GM18498 (cell line): ENCODE measurements at regions not wholly inside any gene's neighbourhood (a gene's known extent, or its start where the extent isn't known, plus 50 kb on each side); places are given as distances from the start of the nearest gene placed in this dataset.
"Not testable (repeated sequence)": the region's sequence is repeated elsewhere in the genome, so short reads cannot be mapped to it uniquely, and the experiment has no call there.

Experiments
- ATAC-seq: cut with Tn5 transposase; IDR thresholded peaks from one replicate; pipeline ENCODE4 v1.9.1; 2021; ENCODE audit warnings: mild to moderate bottlenecking, moderate library complexity; ENCODE audit not compliant: unreplicated experiment

DNA sequence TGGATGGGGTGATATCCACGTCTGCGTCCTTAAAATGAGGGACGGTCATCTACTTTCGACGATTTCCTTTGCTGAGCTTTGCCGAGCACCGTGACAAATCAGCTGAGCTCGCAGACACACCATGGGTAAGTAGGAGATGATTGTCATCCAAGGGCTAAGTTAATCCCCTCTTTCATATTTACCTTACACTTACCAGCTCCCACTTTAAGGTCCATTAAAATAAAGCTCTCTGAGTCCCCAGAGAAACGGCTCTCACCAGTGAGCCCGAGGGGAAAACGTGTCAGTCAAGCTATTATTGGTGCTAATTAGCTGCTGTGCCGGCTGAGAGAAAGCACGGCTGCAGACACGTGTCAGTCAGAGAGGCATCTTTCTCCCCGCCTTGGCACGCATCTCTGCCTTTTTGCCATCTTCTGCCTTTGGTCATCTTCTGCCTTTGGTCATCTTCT is 72.2 kb downstream of the CRLF2 start:
- ATAC-seq = no peak

DNA sequence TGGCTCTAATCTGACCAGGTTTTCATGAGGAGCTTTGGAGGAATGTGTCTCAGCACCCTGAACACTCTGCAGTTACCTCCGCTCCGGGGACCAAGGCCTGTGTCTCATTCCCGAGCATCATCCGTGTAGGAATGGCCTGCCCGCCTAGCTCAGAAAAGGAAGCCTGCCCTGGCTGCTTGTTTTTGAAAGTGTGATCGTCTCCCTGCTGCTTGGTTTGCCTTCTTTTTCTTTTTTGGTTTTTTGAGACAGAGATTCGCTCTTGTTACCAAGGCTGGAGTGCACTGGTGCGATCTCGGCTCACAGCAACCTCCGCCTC is 73.3 kb downstream of the CRLF2 start:
- ATAC-seq = no peak

DNA sequence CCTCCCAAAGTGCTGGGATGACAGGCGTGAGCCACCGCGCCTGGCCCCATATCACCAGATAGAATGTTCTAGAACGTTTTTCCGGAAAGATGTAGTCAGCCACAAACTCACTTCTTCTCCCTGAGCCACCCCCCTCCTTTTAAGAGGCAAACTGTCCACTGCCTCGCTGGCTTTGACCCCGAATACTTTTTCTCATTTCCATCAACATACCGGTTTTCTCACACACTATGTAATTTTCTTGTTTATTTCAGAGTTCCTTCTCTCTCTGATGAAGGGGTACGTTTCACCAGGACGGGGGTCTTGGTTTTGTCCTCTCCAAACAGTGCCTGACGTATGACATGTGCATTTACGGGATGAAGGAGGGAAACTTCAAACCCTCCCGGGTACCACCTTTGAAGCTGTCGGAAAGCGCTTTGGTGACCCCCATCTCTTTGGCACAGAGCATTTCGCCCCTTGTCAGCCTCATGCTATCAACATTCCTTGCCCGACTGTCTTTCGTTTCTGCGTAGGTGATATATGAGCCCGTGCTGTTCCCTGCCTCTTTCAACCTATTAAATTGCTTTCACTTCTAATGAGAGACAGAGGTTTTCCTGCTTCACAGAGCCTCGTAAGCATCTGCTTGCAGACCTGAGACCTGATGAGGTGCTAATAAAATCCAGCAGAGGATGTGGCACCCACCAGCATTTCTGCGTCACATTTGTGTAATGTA is 73.8 kb downstream of the CRLF2 start:
- ATAC-seq = no peak

DNA sequence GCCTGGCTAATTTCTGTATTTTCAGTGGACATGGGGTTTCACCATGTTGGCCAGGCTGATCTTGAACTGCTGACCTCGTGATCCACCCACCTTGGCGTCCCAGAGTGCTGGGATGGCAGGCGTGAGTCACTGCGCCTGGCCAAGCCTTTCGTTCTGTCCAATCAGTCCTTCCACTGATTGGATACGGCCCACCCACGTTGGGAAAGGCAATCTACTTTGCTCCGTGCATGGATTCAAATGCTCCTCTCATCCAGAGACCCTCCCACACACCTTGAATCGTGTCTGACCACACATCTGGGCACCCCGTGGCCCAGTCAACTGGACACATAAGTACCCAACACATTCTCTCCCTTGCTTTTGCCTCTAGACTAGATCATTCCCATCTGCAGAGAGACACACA is 74.9 kb downstream of the CRLF2 start:
- ATAC-seq = no peak

DNA sequence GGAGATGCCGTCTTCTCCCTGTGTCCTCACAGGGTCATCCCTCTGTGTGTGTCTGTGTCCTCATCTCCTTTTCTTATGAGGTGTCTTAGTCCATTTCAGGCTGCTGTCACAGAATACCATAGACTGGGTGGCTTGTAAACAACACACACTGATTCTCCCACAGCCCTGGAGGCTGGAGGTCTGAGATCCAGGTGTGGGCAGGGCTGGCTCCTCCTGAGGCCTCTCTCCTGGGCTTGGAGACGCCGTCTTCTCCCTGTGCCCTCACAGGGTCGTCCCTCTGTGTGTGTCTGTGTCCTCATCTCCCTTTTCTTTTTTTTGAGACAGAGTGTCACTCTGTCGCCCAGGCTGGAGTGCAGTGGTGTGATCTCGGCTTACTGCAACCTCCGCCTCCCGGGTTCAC is 75.9 kb downstream of the CRLF2 start:
- ATAC-seq = not testable (repeated sequence)

DNA sequence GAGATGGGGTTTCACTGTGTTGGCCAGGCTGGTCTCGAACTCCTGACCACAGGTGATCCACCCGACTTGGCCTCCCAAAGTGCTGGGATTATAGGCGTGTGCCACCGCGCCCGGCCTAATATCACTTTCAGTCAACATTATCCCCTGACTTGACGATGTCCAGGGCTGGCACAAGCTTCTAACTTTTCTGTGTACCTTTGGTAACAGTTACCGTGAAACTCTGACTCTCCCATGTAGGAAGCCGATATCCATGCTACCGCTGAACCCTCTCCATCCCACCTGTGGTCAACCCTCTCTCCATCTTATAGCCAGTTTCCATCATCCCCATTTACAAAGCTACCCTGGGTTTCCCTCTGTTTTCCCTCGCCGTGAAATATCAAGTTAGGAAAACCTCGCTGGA is 77.5 kb downstream of the CRLF2 start:
- no peak for ATAC-seq

DNA sequence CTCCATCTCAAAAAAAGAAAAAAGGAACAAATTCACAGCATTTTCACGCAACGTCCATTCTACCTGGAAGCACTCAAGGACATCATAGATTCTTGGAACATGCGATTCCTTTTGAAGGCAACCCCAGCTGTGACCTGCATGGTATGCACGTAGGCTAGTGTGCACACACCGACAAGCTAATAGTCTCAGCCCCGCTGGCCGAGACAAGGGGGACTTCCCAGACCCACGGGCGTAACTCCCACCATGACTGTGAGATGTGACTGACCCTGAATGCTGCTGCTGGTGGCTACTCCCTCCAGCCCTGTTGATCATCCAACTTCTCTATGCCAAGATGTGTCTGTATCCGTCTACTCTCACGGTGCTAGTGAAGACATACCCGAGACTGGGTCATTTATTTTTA is 78.3 kb downstream of the CRLF2 start:
- ATAC-seq = no peak

DNA sequence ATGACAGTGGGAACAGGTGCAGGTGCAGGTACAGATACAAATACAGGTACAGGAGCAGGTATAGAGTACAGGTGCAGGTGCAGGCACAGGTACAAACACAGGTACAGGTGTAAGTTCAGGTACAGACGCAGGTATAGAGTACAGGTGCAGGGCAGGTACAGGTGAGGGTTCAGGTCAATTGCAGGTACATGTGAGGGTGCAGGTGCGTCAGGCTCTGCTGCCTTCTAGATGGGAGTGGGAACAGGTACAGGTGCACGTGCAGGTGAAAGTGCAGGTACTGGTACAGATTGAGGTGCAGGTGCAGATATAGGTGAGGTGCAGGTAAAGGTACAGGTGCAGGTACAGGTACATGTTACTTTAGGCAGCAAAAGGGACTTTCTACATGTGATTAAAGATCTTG is 85.7 kb downstream of the CRLF2 start:
- no peak for ATAC-seq

DNA sequence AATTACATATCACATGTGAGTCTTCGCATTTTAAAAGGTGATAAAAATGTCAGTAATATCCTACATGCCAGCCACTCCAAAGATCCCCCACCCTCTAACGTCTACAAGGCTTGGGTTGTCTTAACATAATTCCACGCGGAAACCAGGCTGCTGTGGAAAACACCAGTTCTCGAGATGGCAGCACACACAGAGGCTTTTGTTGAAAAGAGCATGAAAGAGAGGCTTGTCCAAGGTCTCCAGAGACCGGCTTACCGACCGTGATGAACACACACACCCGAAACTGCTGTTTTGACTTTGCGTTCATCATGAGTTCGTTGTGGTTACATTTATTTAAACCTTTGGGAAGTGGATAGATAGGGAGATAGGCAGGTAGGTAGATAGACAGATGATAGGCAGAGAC is 87.9 kb downstream of the CRLF2 start:
- no peak for ATAC-seq

DNA sequence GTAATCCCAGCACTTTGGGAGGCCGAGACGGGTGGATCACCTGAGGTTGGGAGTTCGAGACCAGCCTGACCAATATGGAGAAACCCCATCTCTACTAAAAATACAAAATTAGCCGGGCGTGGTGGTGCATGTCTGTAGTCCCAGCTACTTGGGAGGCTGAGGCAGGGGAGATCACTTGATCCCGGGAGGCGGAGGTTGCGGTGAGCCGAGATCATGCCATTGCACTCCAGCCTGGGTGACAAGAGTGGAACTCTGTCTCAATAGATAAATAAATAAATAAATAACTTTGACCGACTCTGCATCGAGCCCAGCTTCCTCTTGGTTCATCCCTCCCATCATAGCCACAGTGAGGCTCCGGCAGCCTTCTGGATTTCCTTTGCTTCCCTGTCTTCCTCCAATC is 89.6 kb downstream of the CRLF2 start:
- ATAC-seq = not testable (repeated sequence)

DNA sequence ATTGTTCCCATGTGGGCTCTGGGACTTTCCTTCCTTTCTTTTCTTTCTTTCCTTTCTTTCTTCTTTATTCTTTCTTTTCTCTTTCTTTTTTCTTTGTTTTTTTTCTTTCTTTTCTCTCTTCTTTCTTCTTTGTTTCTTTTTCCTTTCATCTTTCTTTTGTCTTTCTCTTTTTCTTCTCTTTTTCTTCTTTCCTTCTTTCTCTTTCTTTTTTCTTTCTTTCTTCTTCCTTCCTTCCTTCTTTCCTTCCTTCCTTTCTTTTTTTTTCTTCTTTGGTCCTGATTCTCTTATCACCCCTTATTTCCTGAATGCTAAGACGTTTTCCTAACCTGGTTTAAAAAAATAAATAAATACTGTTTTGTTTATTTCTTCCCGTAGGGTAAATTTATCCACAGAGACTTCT is 93.2 kb downstream of the CRLF2 start:
- ATAC-seq = no peak

DNA sequence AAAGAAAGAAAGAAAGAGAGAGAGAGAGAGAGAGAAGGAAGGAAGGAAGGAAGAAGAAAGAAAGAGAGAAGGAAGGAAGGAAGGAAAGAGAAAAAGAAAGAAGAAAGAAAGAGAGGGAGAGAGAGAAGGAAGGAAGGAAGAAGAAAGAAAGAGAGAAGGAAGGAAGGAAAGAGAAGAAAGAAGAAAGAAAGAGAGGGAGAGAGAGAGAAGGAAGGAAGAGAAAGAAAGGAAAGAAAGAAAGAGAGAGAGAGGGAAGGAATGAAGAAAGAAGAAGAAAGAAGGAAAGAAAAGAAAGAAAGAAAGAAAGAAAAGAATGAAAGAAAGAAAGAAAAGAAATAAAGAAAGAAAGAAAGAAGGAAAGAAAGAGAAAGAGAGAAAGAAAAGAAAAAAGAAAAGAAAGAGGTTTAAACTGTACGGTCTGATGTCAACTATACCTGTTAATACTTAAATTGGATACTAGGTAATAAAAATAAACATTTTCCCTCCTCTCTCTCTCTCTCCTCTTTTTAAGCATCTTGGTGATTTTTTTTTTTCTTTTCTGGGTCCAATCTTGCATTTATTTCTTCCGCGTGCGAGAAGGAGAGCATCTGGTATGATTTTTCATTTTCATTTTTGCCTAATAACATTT is 93.8 kb downstream of the CRLF2 start:
- no peak for ATAC-seq

DNA sequence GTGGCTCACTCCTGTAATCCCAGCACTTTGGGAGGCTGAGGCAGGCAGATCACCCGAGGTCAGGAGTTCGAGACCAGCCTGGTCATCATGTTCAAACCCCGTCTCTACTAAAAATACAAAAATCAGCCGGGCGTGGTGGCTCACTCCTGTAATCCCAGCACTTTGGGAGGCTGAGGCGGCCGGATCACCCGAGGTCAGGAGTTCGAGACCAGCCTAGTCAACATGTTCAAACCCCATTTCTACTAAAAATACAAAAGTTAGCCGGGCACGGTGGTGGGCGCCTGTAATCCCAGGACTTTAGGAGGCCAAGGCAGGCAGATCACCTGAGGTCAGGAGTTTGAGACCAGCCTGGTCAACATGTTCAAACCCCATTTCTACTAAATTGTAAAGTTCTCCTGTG is 97.0 kb downstream of the CRLF2 start:
- not testable (repeated sequence) for ATAC-seq

DNA sequence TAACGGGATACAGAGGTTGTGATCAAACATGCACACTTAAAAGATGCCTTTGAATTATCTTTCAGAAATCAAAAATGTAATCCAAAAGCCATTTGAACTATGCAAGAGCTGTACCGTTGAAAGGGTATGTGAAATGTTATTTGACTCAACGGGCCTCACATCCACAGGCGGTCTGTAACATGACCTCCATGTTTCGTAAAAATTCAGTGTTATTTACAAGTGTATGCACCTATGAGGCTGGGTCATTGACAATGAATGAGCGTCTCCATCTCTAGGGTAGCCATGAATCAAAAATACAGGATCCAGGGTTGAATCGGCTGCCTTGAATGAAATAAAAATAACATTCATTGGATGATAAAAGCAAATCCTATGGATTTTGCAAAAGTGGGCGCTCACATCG is 100.1 kb downstream of the CRLF2 start:
- ATAC-seq = no peak

DNA sequence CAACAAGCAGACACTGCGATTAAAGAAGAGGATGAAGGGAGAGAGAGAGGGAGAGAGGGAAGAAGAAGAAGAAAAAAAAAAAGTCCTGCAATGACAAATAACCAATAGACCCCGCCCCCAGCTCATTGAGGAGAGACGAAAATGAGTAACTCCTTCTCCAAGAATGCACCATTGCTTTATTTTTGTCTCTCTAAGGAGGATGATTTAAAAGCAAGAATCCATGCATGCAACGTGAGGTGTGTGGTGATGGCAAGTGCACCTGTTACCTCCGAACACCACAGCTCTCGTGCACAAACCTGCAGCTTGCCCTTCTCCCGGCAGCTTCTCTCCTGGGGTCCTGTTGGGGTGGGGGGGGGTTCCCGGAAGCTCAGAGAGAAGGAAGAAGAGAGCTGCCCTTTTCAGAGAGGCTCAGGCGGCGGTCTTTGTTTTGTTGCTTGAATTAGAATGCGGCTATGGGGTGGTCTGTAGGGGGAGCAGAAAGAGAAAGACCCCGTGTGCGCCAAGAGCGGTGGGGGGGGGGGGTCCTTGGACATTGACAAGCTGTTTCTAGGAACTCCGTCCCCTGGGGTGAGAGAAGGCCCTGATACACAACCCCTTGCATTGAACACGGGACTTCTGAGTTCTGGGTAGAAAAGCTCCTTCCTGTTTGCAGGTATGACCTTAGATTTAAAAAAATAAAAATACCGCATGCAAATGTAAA is 100.7 kb downstream of the CRLF2 start:
- ATAC-seq = no peak

DNA sequence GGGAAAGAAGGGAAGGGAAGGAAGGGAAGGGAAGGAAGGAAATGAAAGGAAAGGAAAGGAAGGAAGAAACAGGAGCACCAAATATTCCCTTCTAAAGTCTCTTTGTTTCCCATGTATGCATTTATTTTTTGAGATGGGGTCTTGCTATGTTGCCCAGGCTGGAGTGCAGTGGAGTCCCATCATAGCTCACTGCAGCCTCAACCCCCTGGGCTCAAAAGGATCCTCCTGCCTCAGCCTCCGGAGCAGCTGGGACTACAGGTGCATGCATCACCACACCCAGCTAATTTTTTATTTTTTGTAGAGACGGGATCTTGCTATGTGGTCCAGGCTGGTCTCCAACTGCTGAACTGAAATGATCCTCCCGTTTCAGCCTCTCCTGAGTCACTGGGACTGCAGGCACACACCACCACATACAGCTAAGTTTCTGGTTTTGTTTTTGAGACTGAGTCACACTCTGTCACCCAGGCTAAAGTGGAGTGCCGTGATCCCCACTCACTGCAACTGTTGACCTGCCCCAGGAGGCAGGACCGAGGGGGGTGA is 102.8 kb downstream of the CRLF2 start:
- no peak for ATAC-seq

DNA sequence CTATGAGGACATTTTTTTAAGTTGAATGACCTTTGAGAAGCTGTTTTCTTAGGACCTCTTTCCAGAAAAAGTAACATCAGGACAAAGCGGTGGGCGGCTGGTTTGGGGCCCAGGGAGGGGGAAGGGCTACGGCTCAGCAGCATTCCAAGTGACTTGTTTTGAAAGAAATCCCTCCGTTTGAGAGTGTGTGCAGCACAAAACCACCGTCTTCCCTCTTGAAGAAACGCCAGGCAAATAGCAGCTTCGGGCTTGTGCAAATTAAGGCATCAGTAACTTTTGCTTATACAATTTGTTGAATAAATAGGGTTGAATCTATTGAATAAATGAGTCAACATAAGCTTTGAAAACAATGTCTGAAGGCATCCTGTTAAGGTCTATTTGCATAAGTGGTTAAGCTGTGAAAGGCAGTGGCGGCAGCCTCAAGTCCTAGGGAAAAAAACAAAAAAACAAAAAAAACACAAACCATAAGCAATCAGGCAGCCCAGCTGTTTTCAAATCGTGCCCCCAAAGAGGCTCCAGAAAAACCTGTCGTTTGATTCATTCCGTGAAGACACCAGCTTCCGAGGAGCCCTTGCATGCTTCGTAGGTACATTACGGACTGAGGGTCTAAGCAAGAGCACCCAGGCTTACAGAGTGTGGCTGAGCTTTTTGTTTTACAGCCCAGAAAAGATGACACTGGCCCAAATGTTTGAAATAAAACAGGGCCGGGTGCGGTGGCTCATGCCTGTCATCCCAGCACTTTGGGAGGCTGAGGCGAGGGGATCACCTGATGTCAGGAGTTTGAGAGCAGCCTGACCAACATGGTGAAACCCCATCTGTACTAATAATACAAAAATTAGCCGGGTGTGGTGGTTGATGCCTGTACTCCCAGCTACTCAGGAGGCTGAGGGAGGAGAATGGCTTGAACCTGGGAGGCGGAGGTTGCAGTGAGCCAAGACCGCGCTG is 103.7 kb downstream of the CRLF2 start:
- ATAC-seq = no peak

DNA sequence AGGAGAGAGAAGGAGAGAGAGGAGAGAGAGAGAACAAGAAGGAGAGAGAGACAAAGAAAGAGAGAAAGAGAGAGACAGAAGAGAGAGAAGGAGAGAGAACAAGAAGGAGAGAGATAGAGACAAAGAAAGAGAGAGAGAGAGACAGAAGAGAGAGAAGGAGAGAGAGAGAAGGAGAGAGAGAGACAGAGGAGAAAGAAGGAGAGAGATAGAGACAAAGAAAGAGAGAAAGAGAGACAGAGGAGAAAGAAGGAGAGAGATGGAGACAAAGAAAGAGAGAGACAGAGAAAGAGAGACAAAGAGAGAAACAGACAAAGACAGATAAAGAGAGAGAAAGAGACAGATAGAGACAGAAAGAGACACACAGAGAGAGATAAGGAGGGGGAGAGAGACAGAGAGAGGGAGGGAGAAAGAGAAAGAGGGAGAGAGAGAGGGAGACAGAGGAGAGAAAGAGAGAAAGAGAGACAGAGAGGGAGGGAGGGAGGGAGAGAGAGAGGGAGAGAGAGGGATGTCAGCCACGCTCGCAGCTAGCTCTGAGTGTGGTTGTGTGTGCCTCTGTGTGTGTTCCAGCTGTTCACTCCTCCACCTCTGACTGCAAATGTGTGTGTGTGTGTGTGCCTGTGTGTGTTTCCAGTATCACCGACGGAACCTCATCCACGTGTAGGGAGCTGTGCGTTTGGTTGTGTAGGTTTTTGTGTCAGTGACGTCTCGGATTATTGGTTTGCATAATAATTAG is 105.8 kb downstream of the CRLF2 start:
- ATAC-seq = no peak

DNA sequence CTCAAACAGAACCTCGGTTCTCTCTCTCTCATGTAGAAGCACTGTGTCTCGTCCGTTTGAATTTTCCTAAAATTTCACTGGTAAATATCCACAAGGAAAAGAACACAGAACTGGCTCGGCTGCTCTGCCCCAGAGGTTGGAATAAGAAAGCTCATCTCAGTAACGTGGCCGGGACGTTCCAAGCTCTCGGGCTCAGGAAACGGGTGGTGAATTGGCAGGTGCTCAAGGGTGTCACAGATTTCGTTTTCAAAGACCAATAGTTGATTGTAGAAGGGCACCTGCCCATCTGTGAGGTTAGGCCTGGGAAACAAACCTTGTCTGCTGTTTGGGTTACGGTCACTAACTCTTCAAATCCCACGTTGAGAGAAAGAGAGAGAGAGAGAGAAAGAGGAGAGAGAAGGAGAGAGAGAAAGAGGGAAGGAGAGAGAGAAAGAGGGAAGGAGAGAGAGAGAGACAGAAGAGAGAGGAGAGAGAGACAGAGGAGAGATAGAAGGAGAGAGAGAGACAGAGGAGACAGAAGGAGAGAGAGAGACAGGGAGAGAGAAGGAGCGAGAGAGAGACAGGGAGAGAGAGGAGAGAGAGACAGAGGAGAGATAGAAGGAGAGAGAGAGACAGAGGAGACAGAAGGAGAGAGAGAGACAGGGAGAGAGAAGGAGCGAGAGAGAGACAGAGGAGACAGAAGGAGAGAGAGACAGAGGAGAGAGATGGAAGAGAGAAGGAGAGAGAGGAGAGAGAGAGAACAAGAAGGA is 106.6 kb downstream of the CRLF2 start:
- no peak for ATAC-seq

DNA sequence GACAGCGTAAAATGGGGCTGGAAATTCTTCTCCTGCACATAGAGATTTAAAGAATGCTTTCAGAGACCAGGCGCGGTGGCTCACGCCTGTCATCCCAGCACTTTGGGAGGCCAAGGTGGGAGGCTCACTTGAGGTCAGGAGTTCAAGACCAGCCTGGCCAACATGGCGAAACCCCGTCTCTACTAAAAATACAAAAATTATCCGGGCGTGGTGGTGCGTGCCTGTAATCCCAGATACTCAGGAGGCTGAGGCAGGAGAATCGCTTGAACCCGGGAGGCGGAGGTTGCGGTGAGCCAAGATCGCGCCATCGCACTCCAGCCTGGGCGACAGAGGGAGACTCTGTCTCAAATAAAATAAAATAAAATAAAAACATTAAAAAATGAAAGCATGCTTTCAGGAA is 107.4 kb downstream of the CRLF2 start:
- ATAC-seq = not testable (repeated sequence)
